A673 (cell line): ENCODE measurements at regions not wholly inside any gene's neighbourhood (a gene's known extent, or its start where the extent isn't known, plus 50 kb on each side); places are given as distances from the start of the nearest gene placed in this dataset.

ENCODE experiments used
- BruUV-seq: library from RNA; stranded (reverse); fragments of 400-500 nt; replicated peaks from 2 replicates; lab custom pipeline; 2021; lab: Mats Ljungman, UMichigan
- CTCF ChIA-PET: fragments of 300-600 bp; sonication (Branson Sonifier 250); formaldehyde crosslinking; loops from one replicate; lab custom pipeline; 2022; ENCODE audit warnings: antibody characterized with exemption; lab: Charles Lee
- POLR2A ChIA-PET: fragments of 300-600 bp; sonication (Branson Sonifier 250); formaldehyde crosslinking; loops from one replicate; lab custom pipeline; 2022; ENCODE audit warnings: antibody characterized with exemption; ENCODE audit not compliant: low non-redundant PET; lab: Charles Lee
- DNase-seq: peaks from one replicate; pipeline ENCODE4 v3.0.0-alpha.2; 2015; ENCODE audit warnings: low spot score
- H3K27ac ChIP-seq: fragments of 200-600 bp; sonication (generic); 2 replicates; pipeline ENCODE4 v1.5.1; 2016; ENCODE audit warnings: mixed run types, low read depth, mild to moderate bottlenecking, mixed read lengths, antibody characterized with exemption, low read length; ENCODE audit not compliant: poor library complexity, severe bottlenecking
- H3K27me3 ChIP-seq: fragments of 200-600 bp; sonication (generic); replicated peaks from 2 replicates; pipeline ENCODE4 v1.6.1; 2017; ENCODE audit warnings: mixed run types, low read depth, mild to moderate bottlenecking, mixed read lengths, antibody characterized with exemption, low read length; ENCODE audit not compliant: insufficient read depth, poor library complexity
- H3K36me3 ChIP-seq: fragments of 200-600 bp; sonication (generic); 2 replicates; pipeline ENCODE4 v1.6.1; 2016; ENCODE audit warnings: mixed run types, mild to moderate bottlenecking, mixed read lengths, antibody characterized with exemption, low read length; ENCODE audit not compliant: insufficient read depth, poor library complexity, severe bottlenecking
- H3K4me1 ChIP-seq: fragments of 200-600 bp; sonication (generic); 2 replicates; pipeline ENCODE4 v1.6.1; 2017; ENCODE audit warnings: mixed run types, mild to moderate bottlenecking, mixed read lengths, antibody characterized with exemption, low read length; ENCODE audit not compliant: insufficient read depth, poor library complexity, severe bottlenecking
- H3K4me3 ChIP-seq: fragments of 200-600 bp; sonication (generic); 2 replicates; pipeline ENCODE4 v1.5.1; 2016; ENCODE audit warnings: low read depth, mixed run types, mild to moderate bottlenecking, mixed read lengths, low read length; ENCODE audit not compliant: poor library complexity, severe bottlenecking
- H3K9me3 ChIP-seq: fragments of 200-600 bp; sonication (generic); 2 replicates; pipeline ENCODE4 v1.6.1; 2016; ENCODE audit warnings: mixed run types, low read depth, mild to moderate bottlenecking, mixed read lengths, antibody characterized with exemption, low read length; ENCODE audit not compliant: poor library complexity, severe bottlenecking
- EZH2 ChIP-seq: fragments of 200-600 bp; sonication (generic); IDR thresholded peaks from 2 replicates; pipeline ENCODE4 v1.6.1; 2017; ENCODE audit warnings: borderline replicate concordance, low read depth, mild to moderate bottlenecking, mixed read lengths, antibody characterized with exemption, low read length; ENCODE audit not compliant: poor library complexity, severe bottlenecking
- intact Hi-C: fragments of 100-400 bp; cut with micrococcal nuclease; formaldehyde crosslinking; loops from one replicate; pipeline ENCODE4 v1.10.0; 2022; ENCODE audit not compliant: unreplicated experiment
- TF ChIP-seq, protein P1 (sequence below): fragments of 300-800, 200-600 bp; sonication (generic); conservative IDR thresholded peaks from 2 replicates; pipeline ENCODE4 v1.5.1; 2017; ENCODE audit warnings: low read depth, mild to moderate bottlenecking, antibody characterized with exemption, low read length, moderate library complexity, mixed read lengths

- no TSS peak for BruUV-seq
- POLR2A ChIA-PET, result no interaction called here
- intact Hi-C loops, result loop anchor here (2.0 kb wide), 2 partner anchors 98 to 156 kb away; partner anchors contain the start of gene CLDN1
- CTCF ChIA-PET, result interaction anchor here (0.5 to 1.9 kb wide), 5 partner anchors 98 to 267 kb away, joined by 3 to 8 read pairs (median 7); partner anchors contain the start of gene CLDN1
- Histone ChIP-seq H3K4me3 (no peak overlapping the region), H3K27ac (peak overlapping the region; percentile 7), H3K36me3 (no peaks in the 10 kb centered on the region), H3K27me3 (no peaks in the 10 kb centered on the region), H3K4me1 (peaks cover 27% of the 10 kb centered on the region), H3K9me3 (no peaks in the 10 kb centered on the region)
- peak; percentile 28 for DNase-seq
- TF ChIP-seq, protein P1, sequence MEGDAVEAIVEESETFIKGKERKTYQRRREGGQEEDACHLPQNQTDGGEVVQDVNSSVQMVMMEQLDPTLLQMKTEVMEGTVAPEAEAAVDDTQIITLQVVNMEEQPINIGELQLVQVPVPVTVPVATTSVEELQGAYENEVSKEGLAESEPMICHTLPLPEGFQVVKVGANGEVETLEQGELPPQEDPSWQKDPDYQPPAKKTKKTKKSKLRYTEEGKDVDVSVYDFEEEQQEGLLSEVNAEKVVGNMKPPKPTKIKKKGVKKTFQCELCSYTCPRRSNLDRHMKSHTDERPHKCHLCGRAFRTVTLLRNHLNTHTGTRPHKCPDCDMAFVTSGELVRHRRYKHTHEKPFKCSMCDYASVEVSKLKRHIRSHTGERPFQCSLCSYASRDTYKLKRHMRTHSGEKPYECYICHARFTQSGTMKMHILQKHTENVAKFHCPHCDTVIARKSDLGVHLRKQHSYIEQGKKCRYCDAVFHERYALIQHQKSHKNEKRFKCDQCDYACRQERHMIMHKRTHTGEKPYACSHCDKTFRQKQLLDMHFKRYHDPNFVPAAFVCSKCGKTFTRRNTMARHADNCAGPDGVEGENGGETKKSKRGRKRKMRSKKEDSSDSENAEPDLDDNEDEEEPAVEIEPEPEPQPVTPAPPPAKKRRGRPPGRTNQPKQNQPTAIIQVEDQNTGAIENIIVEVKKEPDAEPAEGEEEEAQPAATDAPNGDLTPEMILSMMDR, result no peak
- no peak for TF ChIP-seq EZH2
Measured at GRCh38 chr3:190224456-190224855, 97.8 kb downstream of the CLDN1 start.

DNA sequence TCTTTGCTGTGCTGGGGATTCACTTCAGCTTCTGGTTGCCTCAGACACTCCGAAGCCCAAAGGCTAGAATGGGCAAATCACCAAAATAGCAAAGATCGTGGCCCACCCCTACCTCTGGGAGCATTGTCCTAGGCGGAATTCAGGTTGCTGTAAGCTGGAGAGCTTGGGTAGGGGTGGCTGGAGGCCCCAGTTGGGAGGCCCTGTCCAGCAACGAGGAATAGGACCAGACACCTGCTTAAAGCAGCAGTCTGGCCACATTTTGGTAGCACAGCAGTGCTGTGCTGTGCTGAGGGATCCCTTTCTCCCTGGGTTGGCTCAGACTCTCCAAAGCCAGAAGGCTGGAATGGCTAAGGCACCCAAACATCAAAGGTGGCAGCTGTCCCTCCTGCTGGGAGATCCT is 99.3 kb downstream of the CLDN1 start:
- POLR2A ChIA-PET, result no interaction called here

DNA sequence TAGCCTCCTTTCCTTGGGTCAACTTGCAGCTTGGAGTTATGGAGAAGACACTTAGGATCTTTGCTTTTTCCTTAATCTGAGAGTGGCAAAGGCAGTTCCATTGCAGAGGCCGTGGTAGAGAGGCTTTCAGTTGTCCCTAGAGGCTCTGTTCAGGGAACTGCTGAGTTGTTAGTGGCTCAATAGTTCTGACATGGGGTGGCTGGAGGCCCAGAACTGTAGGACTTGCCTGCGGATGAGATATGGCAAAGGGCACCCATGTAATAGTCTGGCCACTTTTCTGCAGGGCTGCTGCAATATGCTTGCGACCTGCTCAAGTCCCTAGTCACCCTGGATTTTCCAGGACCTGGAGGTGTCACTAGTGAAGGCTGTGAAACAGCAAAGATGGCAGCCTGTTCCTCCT is 99.9 kb downstream of the CLDN1 start:
- peaks cover 26% of the 10 kb centered on the region for H3K4me1 ChIP-seq
- H3K4me3 ChIP-seq, result no peak overlapping the region
- BruUV-seq, result no TSS peak
- ChIA-PET CTCF (no interaction called here), POLR2A (no interaction called here)
- no peaks in the 10 kb centered on the region for H3K9me3 ChIP-seq
- TF ChIP-seq EZH2, result no peak
- no peak for DNase-seq
- no peaks in the 10 kb centered on the region for H3K36me3 ChIP-seq
- intact Hi-C loops, result no loop called here
- no peak overlapping the region for H3K27ac ChIP-seq
- H3K27me3 ChIP-seq, result no peaks in the 10 kb centered on the region

More for the DNA sequence above, 99.3 kb downstream of the CLDN1 start:
- H3K27me3 ChIP-seq, result no peaks in the 10 kb centered on the region
- H3K27ac ChIP-seq, result no peak overlapping the region
- H3K9me3 ChIP-seq, result no peaks in the 10 kb centered on the region
- no TSS peak for BruUV-seq
- H3K4me3 ChIP-seq, result no peak overlapping the region
- DNase-seq, result no peak
- intact Hi-C loops, result no loop called here
- H3K36me3 ChIP-seq, result no peaks in the 10 kb centered on the region
- TF ChIP-seq, protein P1, result no peak
- no peak for TF ChIP-seq EZH2
- CTCF ChIA-PET, result no interaction called here
- peaks cover 27% of the 10 kb centered on the region for H3K4me1 ChIP-seq

DNA sequence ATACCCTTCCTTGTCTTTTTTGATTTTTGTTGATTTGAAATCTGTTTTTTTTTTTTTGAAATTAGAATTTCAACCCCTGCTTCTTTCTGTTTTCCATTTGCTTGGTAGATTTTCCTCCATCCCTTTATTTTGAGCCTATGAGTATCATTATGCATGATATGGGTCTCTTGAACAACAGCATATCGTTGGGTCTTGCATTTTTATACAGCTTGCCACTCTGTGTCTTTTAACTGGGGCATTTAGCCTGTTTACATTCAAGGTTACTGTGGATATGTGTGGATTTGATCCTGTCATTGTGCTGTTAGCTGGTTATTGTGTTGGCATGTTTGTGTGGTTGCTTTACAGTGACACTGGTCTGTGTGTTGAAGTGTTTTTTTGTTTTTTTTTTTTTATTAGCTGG is 99.7 kb upstream of the P3H2 start:
- H3K9me3 ChIP-seq, result no peaks in the 10 kb centered on the region
- ChIA-PET CTCF (no interaction called here), POLR2A (no interaction called here)
- no peak for DNase-seq
- no peaks in the 10 kb centered on the region for H3K27me3 ChIP-seq
- H3K27ac ChIP-seq, result no peak overlapping the region
- H3K36me3 ChIP-seq, result no peaks in the 10 kb centered on the region
- TF ChIP-seq, protein P1, result no peak
- TF ChIP-seq EZH2, result no peak
- no TSS peak for BruUV-seq
- H3K4me1 ChIP-seq, result peaks cover 10% of the 10 kb centered on the region
- no peak overlapping the region for H3K4me3 ChIP-seq
- intact Hi-C loops, result no loop called here
